ENCODE measurements at regions not wholly inside any gene's neighbourhood (a gene's known extent, or its start where the extent isn't known, plus 50 kb on each side); places are given as distances from the start of the nearest gene placed in this dataset.

GRCh38 chr2:216557820-216558219 lies 59.2 kb downstream of the RPL37A start:
- TF ChIP-seq CTCF (IDR thresholded peaks at IDR 0.05; ENCODE audit: insufficient read depth, low read depth, low read length) (no peak), EZH2 (IDR thresholded peaks at IDR 0.05; ENCODE audit: insufficient read depth, low read length) (no peak)
